ENCODE measurements at regions not wholly inside any gene's neighbourhood (a gene's known extent, or its start where the extent isn't known, plus 50 kb on each side); places are given as distances from the start of the nearest gene placed in this dataset.

- FAIRE-seq, result no peak
- CTCF ChIA-PET (ENCODE audit: low intra/inter-chr PET ratio), result no interaction called here
- no peak for TF ChIP-seq ASH1L (IDR thresholded peaks at IDR 0.05; ENCODE audit: borderline replicate concordance, low read depth, partially characterized antibody)
- peak; percentile 54; the same call in 1 of the 2 replicates for TF ChIP-seq ZNF436 (CRISPR knock-in tag; IDR thresholded peaks at IDR 0.05)
- TF ChIP-seq NFRKB (IDR thresholded peaks at IDR 0.05; ENCODE audit: low read depth), result no peak
- TF ChIP-seq TFAM (CRISPR knock-in tag; conservative IDR thresholded peaks at IDR 0.05), result no peak
- no peak for TF ChIP-seq ARID3B (CRISPR knock-in tag; IDR thresholded peaks at IDR 0.05; ENCODE audit: borderline replicate concordance)
- no peak for TF ChIP-seq NCOA2 (IDR thresholded peaks at IDR 0.05; ENCODE audit: partially characterized antibody in 2 of 2)
- no peak for TF ChIP-seq SMAD2 (IDR thresholded peaks at IDR 0.05; ENCODE audit: low read depth, low read length)
- no peak for TF ChIP-seq PBX2 (CRISPR knock-in tag; IDR thresholded peaks at IDR 0.05; ENCODE audit: low read depth)
- no peak for TF ChIP-seq PBX2 (tag; conservative IDR thresholded peaks at IDR 0.05; ENCODE audit: low read depth)
These were observed 109.9 kb upstream of the ID2 start for GRCh38 chr2:8571792-8572499.

More at GRCh38 chr2:8571792-8572499, 109.9 kb upstream of the ID2 start:
- Histone ChIP-seq H2AFZ (ENCODE audit: low read depth, low read length) (no peak overlapping the region), H3K9ac (ENCODE audit: insufficient read depth in 1 of 2, low read depth in 2 of 2, low read length in 2 of 2) (no peak overlapping the region), H3K27me3 (ENCODE audit: control insufficient read depth in 2 of 2, insufficient read depth in 2 of 2, low read length in 2 of 2) (peaks cover 28 to 92% of the 10 kb centered on the region in 2 experiments), H3K9me1 (ENCODE audit: control insufficient read depth, insufficient read depth, low read length) (no peaks in the 10 kb centered on the region), H3K9me3 (replicated peaks; ENCODE audit: control insufficient read depth, insufficient read depth, low read depth, low read length) (no peaks in the 10 kb centered on the region), H3K4me2 (ENCODE audit: insufficient read depth, low read length) (no peak overlapping the region), H3K27ac (ENCODE audit: extremely low read depth, low read depth, low read length) (no peak overlapping the region), H3K36me3 (ENCODE audit: control insufficient read depth, insufficient read depth, low read length) (no peaks in the 10 kb centered on the region), H3K79me2 (ENCODE audit: control insufficient read depth, insufficient read depth, low read length) (no peaks in the 10 kb centered on the region), H3K4me1 (replicated peaks in 1 of 2; ENCODE audit: control insufficient read depth in 2 of 2, insufficient read depth in 2 of 2, low read length in 2 of 2) (peaks cover 6 to 13% of the 10 kb centered on the region in 2 experiments; a peak in 1 of 5 replicates), H4K20me1 (replicated peaks; ENCODE audit: control insufficient read depth, insufficient read depth, low read length) (no peaks in the 10 kb centered on the region), H3K4me3 (no peak overlapping the region)
- POLR2A ChIA-PET, result interaction anchor here (0.8 to 1.3 kb wide), 2 partner anchors 10 to 113 kb away, joined by 3 to 4 read pairs; no protein-coding TSS in a partner anchor
- intact Hi-C loops (cut with micrococcal nuclease), result no loop called here
- in situ Hi-C loops (cut with MboI), result no loop called here
- DNase-seq (ENCODE audit: extremely low read depth in 1 of 4, low spot score in 3 of 4) (no peak), ATAC-seq (no peak)
- WGBS (ENCODE audit: insufficient coverage, low coverage, missing lambda C conversion rate), result 25% methylated on average over 9 of the region's 10 CpGs
- BruUV-seq (replicated peaks), result no TSS peak

Measured in K562 (cell line).